Activated CD8-positive, alpha-beta memory T cell treated with anti-CD3 and anti-CD28 coated beads, Interleukin-2, amount 50 U/mL, for 24 hours (primary cell): ENCODE measurements at regions not wholly inside any gene's neighbourhood (a gene's known extent, or its start where the extent isn't known, plus 50 kb on each side); places are given as distances from the start of the nearest gene placed in this dataset.
"Not testable (repeated sequence)": the region's sequence is repeated elsewhere in the genome, so short reads cannot be mapped to it uniquely, and the experiment has no call there.

ENCODE experiments used
- DNase-seq: peaks from one replicate; pipeline ENCODE4 v3.0.0-alpha.2; 2020; ENCODE audit errors: extremely low read depth

DNA sequence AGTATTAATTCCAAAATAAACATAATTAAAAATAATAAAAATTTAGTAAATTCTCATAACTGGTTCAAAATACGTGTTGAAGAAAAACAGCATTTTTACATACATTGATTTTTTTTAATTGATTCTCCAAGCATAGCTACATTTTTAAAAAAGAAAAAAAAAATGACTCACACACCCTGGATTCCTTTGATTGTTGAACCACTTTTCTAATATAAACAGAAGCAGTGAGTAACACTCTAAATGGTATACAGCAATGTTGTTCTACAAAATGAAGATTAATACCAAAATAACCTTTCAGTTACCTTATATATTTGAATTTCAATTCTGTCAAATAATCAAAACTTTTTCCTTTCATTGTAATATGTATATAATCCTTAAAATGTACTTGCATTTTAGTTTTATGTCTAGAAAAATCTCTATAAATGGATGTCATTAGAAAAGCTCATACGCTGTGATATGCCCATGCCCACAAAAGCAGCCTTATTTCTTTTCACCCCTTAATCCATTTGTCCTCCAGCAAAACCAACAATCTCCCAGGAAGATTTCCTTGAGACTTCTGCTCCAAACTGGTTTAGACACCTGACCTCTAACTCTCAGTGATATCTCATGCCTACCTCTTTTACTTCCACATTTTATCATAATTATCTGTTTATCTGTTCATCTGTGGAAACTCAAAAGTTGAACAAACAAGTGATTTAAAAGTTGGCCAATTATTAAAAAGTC lies 246.4 kb upstream of the NR5A2 start:
- DNase-seq = no peak

DNA sequence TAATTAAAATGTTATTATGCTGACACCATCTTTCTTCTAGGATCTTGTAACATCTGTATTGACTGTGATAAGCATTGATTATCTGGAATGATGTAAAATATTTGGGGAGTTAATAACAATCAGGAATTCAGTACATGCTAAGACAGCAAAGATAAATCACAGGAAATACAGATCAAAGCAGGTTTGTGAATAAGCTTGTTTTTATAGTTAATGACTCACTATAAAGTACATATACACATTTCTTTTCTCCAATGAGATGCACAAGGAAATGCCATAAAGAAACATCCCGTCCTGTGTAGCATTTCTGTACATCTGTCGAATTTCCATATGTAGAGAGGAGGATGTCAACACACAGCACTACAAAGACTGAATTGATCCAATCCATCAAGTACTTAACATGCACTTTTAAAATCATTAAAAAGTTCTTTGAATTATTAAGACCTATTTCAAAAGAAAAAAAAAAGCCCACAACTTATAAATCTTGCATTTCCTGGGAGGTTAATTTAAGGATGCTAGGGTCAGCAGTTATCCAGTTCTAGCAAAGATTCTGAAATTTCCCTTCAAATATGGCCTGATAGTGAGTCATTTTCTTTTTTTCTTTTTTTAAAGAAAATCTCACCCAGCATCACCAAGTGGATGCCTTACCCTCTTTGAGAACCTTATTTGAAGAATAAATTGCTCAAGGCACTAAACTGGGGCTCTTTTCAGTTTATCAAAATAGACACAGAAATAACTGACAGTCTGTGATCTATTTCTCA lies 243.2 kb upstream of the NR5A2 start:
- no peak for DNase-seq

DNA sequence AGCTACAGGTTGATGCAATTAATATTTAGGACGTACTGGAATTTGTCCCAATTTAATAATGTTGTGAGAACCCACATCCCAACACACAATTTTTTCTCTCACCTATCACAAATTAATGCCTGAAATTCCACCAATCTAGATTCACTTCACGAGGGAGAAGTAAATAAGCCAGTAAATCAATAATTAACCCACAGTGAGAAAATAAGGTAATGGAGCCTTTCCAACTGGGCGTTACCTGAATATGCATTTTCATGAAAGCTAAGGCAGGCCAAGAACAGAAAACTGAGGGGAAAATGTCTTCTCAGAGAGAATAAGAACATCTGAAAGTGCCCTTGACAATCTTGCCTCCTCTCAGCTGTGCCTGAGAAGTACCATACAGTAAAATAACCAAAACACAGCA lies 240.8 kb upstream of the NR5A2 start:
- DNase-seq = no peak

DNA sequence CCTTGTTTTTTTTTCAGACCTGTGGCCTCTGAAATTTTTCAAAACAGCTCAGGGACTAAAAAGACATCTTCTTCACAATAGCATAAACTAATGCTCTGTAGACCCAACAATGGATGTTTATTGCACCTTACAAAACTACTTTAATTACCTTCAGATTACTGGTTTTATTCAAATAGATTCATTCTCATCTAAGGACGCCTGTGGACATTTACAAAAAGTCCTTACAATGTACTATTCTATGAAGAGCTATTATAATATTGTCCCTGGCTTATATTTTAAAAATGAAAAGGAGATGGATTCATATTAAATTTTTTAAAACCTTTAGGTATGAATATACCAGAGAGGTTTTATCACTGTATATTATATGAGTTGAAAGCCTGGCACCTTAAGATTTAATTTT lies 238.4 kb upstream of the NR5A2 start:
- no peak for DNase-seq

GRCh38 chr1:199791495-199791894 lies 236.0 kb upstream of the NR5A2 start:
- DNase-seq = no peak

DNA sequence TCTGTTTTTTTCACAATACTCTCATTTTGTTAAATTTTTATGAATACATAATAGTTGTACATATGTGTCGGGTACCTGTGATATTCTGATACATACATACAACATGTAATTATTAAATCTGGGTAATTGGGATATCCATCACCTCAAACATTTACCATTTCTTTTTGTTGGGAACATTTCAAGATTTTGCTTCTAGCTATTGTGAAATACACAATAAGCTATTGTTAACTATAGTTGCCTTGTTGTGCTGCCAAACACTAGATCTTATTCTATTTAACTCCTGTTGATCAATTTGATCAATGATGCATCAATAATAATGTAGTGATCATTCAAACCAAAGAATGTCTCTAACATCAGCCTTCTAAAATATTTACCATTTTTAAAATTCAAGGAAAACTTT lies 234.6 kb upstream of the NR5A2 start:
- DNase-seq = no peak

GRCh38 chr1:199794105-199794863 lies 233.2 kb upstream of the NR5A2 start:
- DNase-seq = no peak

DNA sequence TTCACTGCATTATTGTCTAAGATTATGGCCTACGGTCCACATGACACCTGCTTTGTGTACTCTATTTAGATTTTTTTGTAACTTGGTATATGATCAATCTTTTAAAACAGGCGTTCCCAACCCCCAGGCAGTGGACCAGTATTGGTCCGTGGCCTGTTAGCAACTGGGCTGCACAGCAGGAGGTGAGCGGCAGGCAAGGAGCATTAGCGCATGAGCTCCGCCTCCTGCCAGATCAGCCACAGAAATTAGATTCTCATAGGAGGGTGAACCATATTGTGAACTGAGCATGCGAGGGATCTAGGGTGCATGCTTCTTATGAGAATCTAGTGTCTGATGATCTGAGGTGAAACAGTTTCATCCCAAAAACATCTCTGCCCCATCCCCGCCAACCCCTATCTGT lies 228.4 kb upstream of the NR5A2 start:
- DNase-seq = no peak

DNA sequence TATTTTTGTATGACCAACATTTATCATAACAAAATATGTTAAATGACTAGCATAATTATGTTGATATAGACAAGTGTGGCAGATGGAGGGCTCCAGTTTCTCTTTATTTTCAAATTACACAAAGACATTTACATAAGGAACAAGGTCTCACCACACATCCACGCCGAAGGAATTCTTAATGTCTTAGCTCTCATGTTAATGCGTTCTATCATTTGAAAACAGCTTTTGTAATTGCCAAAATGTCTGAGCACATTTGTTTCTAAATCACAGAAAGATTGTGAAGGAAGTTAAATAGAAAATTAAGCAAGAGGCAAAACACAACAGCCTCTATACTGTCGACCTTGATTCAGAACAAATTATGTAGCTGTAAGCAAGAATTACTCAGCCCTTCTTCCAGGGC lies 223.0 kb upstream of the NR5A2 start:
- no peak for DNase-seq

DNA sequence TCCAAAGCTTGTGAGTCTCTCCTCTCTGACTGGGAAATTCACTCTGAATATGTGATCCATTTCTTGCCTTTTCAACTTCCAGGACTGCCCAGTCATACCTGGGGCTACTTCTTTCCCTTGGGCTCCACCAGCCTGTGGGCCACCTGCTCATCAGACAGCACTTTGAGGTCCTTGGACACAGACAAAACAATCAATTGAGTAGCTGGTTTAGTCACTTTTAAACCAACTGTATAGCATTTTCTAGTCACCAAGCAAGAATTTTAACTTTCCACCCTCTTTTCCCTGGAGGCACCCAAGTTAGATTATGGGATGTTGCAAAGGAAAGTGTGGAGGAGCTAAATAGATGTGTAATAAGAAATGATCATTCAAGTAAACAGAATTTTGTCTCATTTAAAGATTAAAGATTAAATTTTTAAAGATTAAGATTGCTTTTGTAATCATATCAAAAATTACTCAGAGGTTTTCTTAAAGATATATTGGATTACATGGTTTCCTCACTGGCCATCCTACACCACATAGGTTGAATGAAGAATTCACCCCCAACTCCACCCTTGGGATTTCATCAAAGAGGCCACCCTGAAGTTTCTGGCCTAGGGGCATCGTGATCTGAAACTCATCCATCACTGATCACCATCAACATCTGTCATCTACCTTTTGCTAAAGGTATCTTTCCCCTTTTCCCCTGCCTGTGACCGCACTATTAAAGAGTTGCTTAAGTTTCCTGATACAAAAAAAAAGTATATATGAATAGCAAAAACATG lies 219.2 kb upstream of the NR5A2 start:
- no peak for DNase-seq

DNA sequence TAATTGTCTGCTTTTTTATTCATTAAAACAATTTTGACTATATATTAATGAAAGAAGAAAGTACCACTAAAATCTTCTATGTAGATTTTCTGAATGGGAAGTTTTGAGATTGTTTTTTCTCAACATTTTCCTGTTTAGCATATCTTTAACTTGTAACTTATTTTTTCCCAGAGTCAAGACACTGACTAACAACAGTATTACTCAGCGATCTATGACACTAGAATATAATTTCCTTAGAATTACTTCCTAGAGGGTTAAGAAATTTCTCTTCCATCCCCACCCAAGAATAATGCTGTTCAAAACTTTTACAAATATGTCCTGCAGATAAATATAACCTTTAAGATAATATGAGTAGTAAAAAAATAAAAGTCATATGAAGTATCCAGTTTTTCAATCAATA lies 218.2 kb upstream of the NR5A2 start:
- no peak for DNase-seq

- DNase-seq = no peak
Observed at GRCh38 chr1:199811163-199811562, 216.3 kb upstream of the NR5A2 start.

DNA sequence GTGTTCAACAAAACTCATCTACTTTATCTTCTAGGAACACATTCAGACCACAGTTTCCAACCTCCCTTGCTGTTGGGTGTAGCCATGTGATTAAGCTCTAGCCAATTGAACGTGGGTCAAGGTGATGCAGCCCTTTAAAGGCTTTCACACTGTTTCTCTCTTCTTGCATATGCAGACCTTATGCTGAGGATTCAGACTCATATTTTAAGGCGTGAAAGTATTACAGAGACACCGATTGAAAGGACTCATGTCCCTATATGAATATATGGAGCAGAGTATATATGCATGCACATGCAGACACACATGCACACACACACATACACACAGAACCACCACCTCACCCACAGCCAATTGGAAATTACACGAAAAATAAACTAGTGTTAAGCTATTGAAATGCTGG lies 214.3 kb upstream of the NR5A2 start:
- DNase-seq = no peak

GRCh38 chr1:199815947-199816346 lies 211.6 kb upstream of the NR5A2 start:
- no peak for DNase-seq

DNA sequence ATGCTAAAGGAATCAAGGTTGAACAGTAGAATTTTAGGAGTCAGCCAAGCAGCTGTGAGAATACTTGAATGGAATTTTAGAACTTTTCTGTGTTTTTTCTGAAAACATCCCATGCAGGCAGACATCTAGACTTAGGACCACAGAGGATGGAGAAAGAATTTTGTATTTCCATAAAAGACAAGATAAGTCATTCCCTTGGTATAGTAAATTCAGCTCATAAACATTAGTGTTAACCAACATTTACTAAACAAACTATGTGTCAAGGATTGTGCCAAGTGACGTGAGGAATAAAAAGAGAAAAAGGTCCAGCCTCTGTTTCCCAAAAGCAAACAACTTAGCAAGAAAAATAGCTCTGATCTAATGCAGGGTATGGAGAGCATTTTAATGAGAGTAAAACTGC lies 210.2 kb upstream of the NR5A2 start:
- no peak for DNase-seq

GRCh38 chr1:199821029-199821779 lies 206.3 kb upstream of the NR5A2 start:
- DNase-seq = no peak

- DNase-seq = no peak
Observed at GRCh38 chr1:199832451-199832850, 195.1 kb upstream of the NR5A2 start.

GRCh38 chr1:199834711-199835110 lies 192.8 kb upstream of the NR5A2 start:
- DNase-seq = no peak

DNA sequence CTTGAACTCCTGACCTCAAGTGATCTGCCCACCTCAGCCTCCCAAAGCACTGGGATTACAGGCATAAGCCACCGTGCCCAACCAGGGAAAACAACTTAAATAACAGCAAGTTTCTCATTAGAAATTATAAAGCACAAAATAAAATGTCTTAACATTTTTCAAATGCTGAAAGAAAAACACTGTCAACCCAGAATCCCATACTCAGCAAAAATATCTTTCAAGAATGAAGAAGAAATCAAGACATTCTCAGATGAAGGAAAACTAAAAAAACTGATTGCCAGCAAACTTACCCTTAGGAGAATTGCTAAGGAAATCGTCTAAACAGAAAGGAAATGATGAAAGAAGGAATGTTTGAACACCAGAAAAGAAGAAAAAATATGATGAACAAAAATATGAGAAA lies 191.1 kb upstream of the NR5A2 start:
- DNase-seq = no peak

- no peak for DNase-seq
Observed at GRCh38 chr1:199837321-199837720, 190.2 kb upstream of the NR5A2 start.

DNA sequence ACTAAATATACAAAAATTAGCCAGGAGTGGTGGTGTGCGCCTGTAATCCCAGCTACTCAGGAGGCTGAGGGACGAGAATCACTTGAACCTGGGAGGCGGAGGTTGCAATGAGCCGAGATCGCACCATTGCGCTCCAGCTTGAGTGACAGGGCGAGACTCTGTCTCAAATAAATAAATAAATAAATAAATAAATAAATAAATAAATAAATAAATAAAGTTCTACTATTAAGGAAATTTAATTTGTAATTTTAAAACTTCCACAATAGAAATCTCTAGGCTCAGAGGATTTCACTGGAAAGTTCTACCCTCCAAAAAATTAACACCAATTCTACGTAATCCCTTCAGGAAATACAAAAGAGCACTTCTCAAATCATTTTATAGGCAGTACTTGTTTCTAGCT lies 187.9 kb upstream of the NR5A2 start:
- not testable (repeated sequence) for DNase-seq
